ENCODE measurements at regions not wholly inside any gene's neighbourhood (a gene's known extent, or its start where the extent isn't known, plus 50 kb on each side); places are given as distances from the start of the nearest gene placed in this dataset.

GRCh38 chr15:98363416-98363815 lies 284.9 kb upstream of the IGF1R start:
- no peaks in the 10 kb centered on the region for H3K9me3 Mint-ChIP-seq (ENCODE audit: unreplicated experiment)
- intact Hi-C loops (cut with micrococcal nuclease) = no loop called here
- no TSS peak for BruUV-seq (replicated peaks)
- ChIA-PET CTCF (interaction anchor here (0.8 to 1.0 kb wide), 2 partner anchors 65 to 69 kb away, joined by 3 to 5 read pairs; no protein-coding TSS in a partner anchor), POLR2A (no interaction called here)
- TF ChIP-seq CTCF (IDR thresholded peaks at IDR 0.05; ENCODE audit: unreplicated experiment) = no peak
- H3K4me3 Mint-ChIP-seq (ENCODE audit: unreplicated experiment) = no peak overlapping the region
- no peak overlapping the region for H3K27ac Mint-ChIP-seq (ENCODE audit: low read depth, unreplicated experiment)
- no peaks in the 10 kb centered on the region for H3K27me3 Mint-ChIP-seq (ENCODE audit: insufficient read depth, unreplicated experiment)
- no peak for DNase-seq (ENCODE audit: unreplicated experiment)
- H3K4me1 Mint-ChIP-seq (ENCODE audit: insufficient read depth, unreplicated experiment) = no peaks in the 10 kb centered on the region
- H3K36me3 Mint-ChIP-seq (ENCODE audit: insufficient read depth, unreplicated experiment) = no peaks in the 10 kb centered on the region

GRCh38 chr15:98363955-98364354 lies 284.4 kb upstream of the IGF1R start:
- Mint-ChIP-seq H3K4me1 (ENCODE audit: insufficient read depth, unreplicated experiment) (no peaks in the 10 kb centered on the region), H3K4me3 (ENCODE audit: unreplicated experiment) (no peak overlapping the region), H3K27ac (ENCODE audit: low read depth, unreplicated experiment) (no peak overlapping the region), H3K36me3 (ENCODE audit: insufficient read depth, unreplicated experiment) (no peaks in the 10 kb centered on the region), H3K9me3 (ENCODE audit: unreplicated experiment) (no peaks in the 10 kb centered on the region), H3K27me3 (ENCODE audit: insufficient read depth, unreplicated experiment) (no peaks in the 10 kb centered on the region)
- no peak for DNase-seq (ENCODE audit: unreplicated experiment)
- CTCF ChIA-PET = interaction anchor here (0.6 to 1.0 kb wide), 4 partner anchors 42 to 1395 kb away, joined by 3 to 5 read pairs (median 3); no protein-coding TSS in a partner anchor
- BruUV-seq (replicated peaks) = no TSS peak
- POLR2A ChIA-PET = no interaction called here
- intact Hi-C loops (cut with micrococcal nuclease) = no loop called here
- no peak for TF ChIP-seq CTCF (IDR thresholded peaks at IDR 0.05; ENCODE audit: unreplicated experiment)

GRCh38 chr15:98369081-98369716 lies 279.1 kb upstream of the IGF1R start:
- BruUV-seq (replicated peaks) = no TSS peak
- no peaks in the 10 kb centered on the region for H3K9me3 Mint-ChIP-seq (ENCODE audit: unreplicated experiment)
- intact Hi-C loops (cut with micrococcal nuclease) = no loop called here
- no peak for TF ChIP-seq CTCF (IDR thresholded peaks at IDR 0.05; ENCODE audit: unreplicated experiment)
- H3K36me3 Mint-ChIP-seq (ENCODE audit: insufficient read depth, unreplicated experiment) = no peaks in the 10 kb centered on the region
- H3K27ac Mint-ChIP-seq (ENCODE audit: low read depth, unreplicated experiment) = no peak overlapping the region
- ChIA-PET CTCF (interaction anchor here (0.6 to 1.4 kb wide), 3 partner anchors 53 to 63 kb away, joined by 3 to 4 read pairs (median 3); no protein-coding TSS in a partner anchor), POLR2A (no interaction called here)
- no peak overlapping the region for H3K4me3 Mint-ChIP-seq (ENCODE audit: unreplicated experiment)
- no peak for DNase-seq (ENCODE audit: unreplicated experiment)
- H3K4me1 Mint-ChIP-seq (ENCODE audit: insufficient read depth, unreplicated experiment) = no peaks in the 10 kb centered on the region
- peaks cover 11% of the 10 kb centered on the region for H3K27me3 Mint-ChIP-seq (ENCODE audit: insufficient read depth, unreplicated experiment)

- POLR2A ChIA-PET = no interaction called here
- intact Hi-C loops (cut with micrococcal nuclease) = no loop called here
- H3K27ac Mint-ChIP-seq (ENCODE audit: low read depth, unreplicated experiment) = no peak overlapping the region
- no peak overlapping the region for H3K4me3 Mint-ChIP-seq (ENCODE audit: unreplicated experiment)
- no peaks in the 10 kb centered on the region for H3K36me3 Mint-ChIP-seq (ENCODE audit: insufficient read depth, unreplicated experiment)
- CTCF ChIA-PET = no interaction called here
- no peak for TF ChIP-seq CTCF (IDR thresholded peaks at IDR 0.05; ENCODE audit: unreplicated experiment)
- H3K4me1 Mint-ChIP-seq (ENCODE audit: insufficient read depth, unreplicated experiment) = no peaks in the 10 kb centered on the region
- H3K9me3 Mint-ChIP-seq (ENCODE audit: unreplicated experiment) = no peaks in the 10 kb centered on the region
- DNase-seq (ENCODE audit: unreplicated experiment) = no peak
- BruUV-seq (replicated peaks) = no TSS peak
- H3K27me3 Mint-ChIP-seq (ENCODE audit: insufficient read depth, unreplicated experiment) = peaks cover 11% of the 10 kb centered on the region
These were observed 272.6 kb upstream of the IGF1R start for GRCh38 chr15:98375513-98376340.
